Activated T-helper 2 cell treated with anti-CD3 and anti-CD28 coated beads, Interferon-gamma antibody, Interleukin-2, Interleukin-4, amounts not matched to agents 10 μg/mL and 5 μg/mL and 100 μg/mL, durations not matched to agents 14 hours and 24 hours and 36 hours (primary cell): ENCODE measurements at regions not wholly inside any gene's neighbourhood (a gene's known extent, or its start where the extent isn't known, plus 50 kb on each side); places are given as distances from the start of the nearest gene placed in this dataset.
"Not testable (repeated sequence)": the region's sequence is repeated elsewhere in the genome, so short reads cannot be mapped to it uniquely, and the experiment has no call there.

Experiments
- DNase-seq: peaks from one replicate; pipeline ENCODE4 v3.0.0; 2021; ENCODE audit warnings: low spot score
- H3K27ac Mint-ChIP-seq: one replicate; pipeline ENCODE4 v1.8.0; 2021; ENCODE audit warnings: mixed read lengths
- H3K27me3 Mint-ChIP-seq: one replicate; pipeline ENCODE4 v1.8.0; 2021; ENCODE audit warnings: low read depth, mixed read lengths
- H3K36me3 Mint-ChIP-seq: one replicate; pipeline ENCODE4 v1.8.0; 2021; ENCODE audit warnings: low read depth, mixed read lengths
- H3K4me1 Mint-ChIP-seq: one replicate; pipeline ENCODE4 v1.8.0; 2021; ENCODE audit warnings: low read depth, mixed read lengths
- H3K4me3 Mint-ChIP-seq: one replicate; pipeline ENCODE4 v1.8.0; 2021; ENCODE audit warnings: low read depth, mild to moderate bottlenecking, moderate library complexity, mixed read lengths
- H3K9me3 Mint-ChIP-seq: one replicate; pipeline ENCODE4 v1.8.0; 2021; ENCODE audit warnings: mixed read lengths
- intact Hi-C: fragments of 100-400 bp; cut with micrococcal nuclease; formaldehyde crosslinking; loops from one replicate; pipeline ENCODE4 v1.15.1; 2023

- no peaks in the 10 kb centered on the region for H3K27me3 Mint-ChIP-seq
- H3K4me3 Mint-ChIP-seq, result no peak overlapping the region
- no peak overlapping the region for H3K27ac Mint-ChIP-seq
- H3K4me1 Mint-ChIP-seq, result no peaks in the 10 kb centered on the region
- H3K36me3 Mint-ChIP-seq, result no peaks in the 10 kb centered on the region
- H3K9me3 Mint-ChIP-seq, result no peaks in the 10 kb centered on the region
- DNase-seq, result no peak
- intact Hi-C loops, result no loop called here
Observed at GRCh38 chr9:73349476-73349875, 197.8 kb downstream of the ANXA1 start.

- Mint-ChIP-seq H3K27me3 (no peaks in the 10 kb centered on the region), H3K27ac (no peak overlapping the region), H3K4me3 (no peak overlapping the region), H3K36me3 (no peaks in the 10 kb centered on the region), H3K9me3 (no peaks in the 10 kb centered on the region), H3K4me1 (no peaks in the 10 kb centered on the region)
- DNase-seq, result no peak
- intact Hi-C loops, result no loop called here
Observed at GRCh38 chr9:73357607-73358006, 205.9 kb downstream of the ANXA1 start.

- H3K27ac Mint-ChIP-seq, result no peak overlapping the region
- H3K9me3 Mint-ChIP-seq, result no peaks in the 10 kb centered on the region
- no peak overlapping the region for H3K4me3 Mint-ChIP-seq
- intact Hi-C loops, result no loop called here
- no peaks in the 10 kb centered on the region for H3K4me1 Mint-ChIP-seq
- no peaks in the 10 kb centered on the region for H3K27me3 Mint-ChIP-seq
- H3K36me3 Mint-ChIP-seq, result no peaks in the 10 kb centered on the region
- DNase-seq, result no peak
Observed at GRCh38 chr9:73370053-73370452, 218.4 kb downstream of the ANXA1 start.

- intact Hi-C loops, result no loop called here
- Mint-ChIP-seq H3K9me3 (no peaks in the 10 kb centered on the region), H3K4me1 (no peaks in the 10 kb centered on the region), H3K27me3 (no peaks in the 10 kb centered on the region), H3K27ac (no peak overlapping the region), H3K36me3 (no peaks in the 10 kb centered on the region), H3K4me3 (no peak overlapping the region)
- no peak for DNase-seq
Observed at GRCh38 chr9:73371801-73372200, 220.1 kb downstream of the ANXA1 start.

GRCh38 chr9:73380411-73380810, 228.7 kb downstream of the ANXA1 start:
- Mint-ChIP-seq H3K27ac (no peak overlapping the region), H3K36me3 (no peaks in the 10 kb centered on the region), H3K27me3 (no peaks in the 10 kb centered on the region), H3K4me3 (no peak overlapping the region), H3K4me1 (no peaks in the 10 kb centered on the region), H3K9me3 (no peaks in the 10 kb centered on the region)
- no peak for DNase-seq
- intact Hi-C loops, result no loop called here

GRCh38 chr9:73402081-73403028, 250.7 kb downstream of the ANXA1 start:
- intact Hi-C loops, result no loop called here

GRCh38 chr9:73411494-73411893, 259.8 kb downstream of the ANXA1 start:
- no peaks in the 10 kb centered on the region for H3K36me3 Mint-ChIP-seq
- no peak overlapping the region for H3K27ac Mint-ChIP-seq
- intact Hi-C loops, result loop anchor here (10.0 kb wide), 1 partner anchor 307 kb away; no protein-coding TSS in a partner anchor
- H3K4me3 Mint-ChIP-seq, result no peak overlapping the region
- no peak for DNase-seq
- no peaks in the 10 kb centered on the region for H3K27me3 Mint-ChIP-seq
- H3K4me1 Mint-ChIP-seq, result peaks cover 1% of the 10 kb centered on the region
- no peaks in the 10 kb centered on the region for H3K9me3 Mint-ChIP-seq

More at GRCh38 chr9:73402081-73403028, 250.7 kb downstream of the ANXA1 start:
- Mint-ChIP-seq H3K36me3 (no peaks in the 10 kb centered on the region), H3K27me3 (no peaks in the 10 kb centered on the region), H3K4me1 (no peaks in the 10 kb centered on the region), H3K27ac (no peak overlapping the region), H3K9me3 (no peaks in the 10 kb centered on the region), H3K4me3 (no peak overlapping the region)
- DNase-seq, result no peak

- no peak for DNase-seq
- Mint-ChIP-seq H3K9me3 (no peaks in the 10 kb centered on the region), H3K27ac (no peak overlapping the region), H3K27me3 (no peaks in the 10 kb centered on the region), H3K4me3 (no peak overlapping the region), H3K4me1 (peaks cover 1% of the 10 kb centered on the region), H3K36me3 (no peaks in the 10 kb centered on the region)
- intact Hi-C loops, result loop anchor here (10.0 kb wide), 1 partner anchor 308 kb away; no protein-coding TSS in a partner anchor
Observed at GRCh38 chr9:73412874-73413273, 261.2 kb downstream of the ANXA1 start.

- Mint-ChIP-seq H3K4me1 (no peaks in the 10 kb centered on the region), H3K36me3 (no peaks in the 10 kb centered on the region), H3K27ac (no peak overlapping the region), H3K9me3 (no peaks in the 10 kb centered on the region), H3K4me3 (no peak overlapping the region), H3K27me3 (no peaks in the 10 kb centered on the region)
- intact Hi-C loops, result no loop called here
- no peak for DNase-seq
Observed at GRCh38 chr9:73423891-73424290, 272.2 kb downstream of the ANXA1 start.

- no peak overlapping the region for H3K4me3 Mint-ChIP-seq
- H3K27ac Mint-ChIP-seq, result no peak overlapping the region
- no peaks in the 10 kb centered on the region for H3K9me3 Mint-ChIP-seq
- H3K4me1 Mint-ChIP-seq, result no peaks in the 10 kb centered on the region
- no peaks in the 10 kb centered on the region for H3K36me3 Mint-ChIP-seq
- H3K27me3 Mint-ChIP-seq, result no peaks in the 10 kb centered on the region
- intact Hi-C loops, result no loop called here
- DNase-seq, result no peak
Observed at GRCh38 chr9:73426269-73426668, 274.6 kb downstream of the ANXA1 start.

GRCh38 chr9:73434826-73435225, 283.2 kb downstream of the ANXA1 start:
- intact Hi-C loops, result no loop called here
- H3K4me3 Mint-ChIP-seq, result no peak overlapping the region
- no peak for DNase-seq
- no peaks in the 10 kb centered on the region for H3K36me3 Mint-ChIP-seq
- H3K27ac Mint-ChIP-seq, result no peak overlapping the region
- H3K4me1 Mint-ChIP-seq, result no peaks in the 10 kb centered on the region
- H3K27me3 Mint-ChIP-seq, result no peaks in the 10 kb centered on the region
- H3K9me3 Mint-ChIP-seq, result no peaks in the 10 kb centered on the region

GRCh38 chr9:73437758-73438157, 286.1 kb downstream of the ANXA1 start:
- Mint-ChIP-seq H3K4me3 (no peak overlapping the region), H3K4me1 (no peaks in the 10 kb centered on the region), H3K36me3 (no peaks in the 10 kb centered on the region), H3K27me3 (no peaks in the 10 kb centered on the region), H3K27ac (no peak overlapping the region), H3K9me3 (no peaks in the 10 kb centered on the region)
- no peak for DNase-seq
- intact Hi-C loops, result no loop called here

GRCh38 chr9:73439839-73440238, 288.2 kb downstream of the ANXA1 start:
- H3K4me1 Mint-ChIP-seq, H3K4me3 Mint-ChIP-seq, H3K36me3 Mint-ChIP-seq, intact Hi-C loops, DNase-seq, H3K27ac Mint-ChIP-seq, H3K9me3 Mint-ChIP-seq, H3K27me3 Mint-ChIP-seq: not testable (repeated sequence)
